GM19025 (cell line): ENCODE measurements at regions not wholly inside any gene's neighbourhood (a gene's known extent, or its start where the extent isn't known, plus 50 kb on each side); places are given as distances from the start of the nearest gene placed in this dataset.

Experiments
- ATAC-seq: cut with Tn5 transposase; IDR thresholded peaks from one replicate; pipeline ENCODE4 v1.9.1; 2021; ENCODE audit warnings: mild to moderate bottlenecking, low read depth, moderate library complexity; ENCODE audit not compliant: unreplicated experiment

- no peak for ATAC-seq
Observed at GRCh38 chr2:173797586-173798263, 167.4 kb downstream of the SP3 start.

DNA sequence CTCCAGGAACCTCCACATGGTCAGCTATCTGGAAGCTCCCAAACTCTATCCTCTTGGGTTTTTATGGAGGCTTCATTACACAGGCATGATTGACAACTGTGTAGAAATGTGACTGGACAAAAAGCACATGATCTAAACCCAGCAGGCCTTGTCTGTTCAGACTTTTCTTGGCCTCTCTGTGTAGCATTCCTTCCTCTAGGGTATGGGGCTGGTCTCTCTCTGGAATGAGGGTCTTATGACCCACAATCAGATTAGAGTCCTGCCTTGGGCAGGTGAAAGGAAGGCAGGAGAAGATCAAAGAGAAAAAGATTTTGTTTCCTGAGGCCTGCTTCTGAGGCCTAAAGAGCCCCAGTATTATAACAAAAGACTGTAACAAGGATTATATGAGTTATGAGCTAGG lies 162.7 kb downstream of the SP3 start:
- no peak for ATAC-seq

- no peak for ATAC-seq
Observed at GRCh38 chr2:173803449-173803848, 161.7 kb downstream of the SP3 start.

GRCh38 chr2:173806761-173807160 lies 158.4 kb downstream of the SP3 start:
- ATAC-seq, result no peak

- ATAC-seq, result no peak
Observed at GRCh38 chr2:173808718-173809117, 156.5 kb downstream of the SP3 start.

DNA sequence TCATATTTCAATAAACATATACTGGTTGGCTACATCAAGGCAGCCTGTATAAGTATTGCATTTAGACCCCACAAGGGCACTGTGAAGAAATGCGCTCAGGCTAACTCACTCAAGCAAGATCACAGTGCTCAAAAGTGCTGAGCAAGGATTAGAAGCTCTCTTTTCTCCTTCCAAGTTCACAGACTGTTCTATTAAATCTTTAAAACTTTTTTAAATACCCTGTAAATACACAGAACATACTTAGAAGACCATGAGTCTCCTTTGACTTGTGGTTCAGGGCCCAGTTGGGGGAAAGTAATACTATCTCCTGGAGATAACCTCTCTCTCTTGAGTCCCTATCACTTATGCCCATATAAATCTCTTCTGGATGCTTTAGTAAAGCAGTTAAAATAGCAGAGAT lies 152.9 kb downstream of the SP3 start:
- ATAC-seq, result no peak

DNA sequence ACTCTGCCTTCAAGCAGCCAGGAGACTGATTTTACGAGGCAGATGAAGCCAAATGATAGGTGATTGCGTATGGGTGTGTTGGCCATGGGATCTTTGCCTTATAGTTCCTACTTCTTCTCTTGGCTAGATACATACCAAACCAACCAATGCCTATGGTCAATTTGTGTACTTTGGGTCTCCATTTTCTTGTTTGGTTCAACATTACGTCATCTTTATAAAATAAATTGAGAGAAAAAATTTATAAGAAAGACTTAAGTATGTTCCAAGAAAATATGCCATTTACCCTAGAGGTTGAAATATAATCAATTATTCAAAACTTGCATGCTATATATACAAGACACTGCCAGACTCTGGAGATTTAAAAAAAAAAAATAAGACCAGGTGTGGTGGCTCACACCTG lies 150.9 kb downstream of the SP3 start:
- ATAC-seq, result no peak

- no peak for ATAC-seq
Observed at GRCh38 chr2:173815772-173816171, 149.4 kb downstream of the SP3 start.

DNA sequence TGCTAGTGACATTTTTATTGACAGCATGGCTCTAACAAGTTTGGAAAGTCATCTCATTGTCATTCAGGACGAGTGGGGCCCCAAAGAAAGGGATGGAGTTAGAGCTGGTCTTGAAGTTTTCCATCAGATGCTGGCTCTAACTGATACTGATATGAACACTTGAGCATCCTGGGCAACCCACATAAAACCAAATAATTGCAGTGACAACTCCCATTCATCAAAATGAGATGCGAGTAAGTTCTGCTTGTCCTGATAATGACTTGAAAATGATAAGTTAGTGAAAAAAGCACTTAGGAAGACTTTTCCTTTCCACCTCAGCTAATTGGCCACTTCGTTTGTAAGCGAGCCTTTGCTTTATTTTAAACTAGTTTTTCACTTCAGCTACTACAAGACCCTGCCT lies 147.6 kb downstream of the SP3 start:
- no peak for ATAC-seq

DNA sequence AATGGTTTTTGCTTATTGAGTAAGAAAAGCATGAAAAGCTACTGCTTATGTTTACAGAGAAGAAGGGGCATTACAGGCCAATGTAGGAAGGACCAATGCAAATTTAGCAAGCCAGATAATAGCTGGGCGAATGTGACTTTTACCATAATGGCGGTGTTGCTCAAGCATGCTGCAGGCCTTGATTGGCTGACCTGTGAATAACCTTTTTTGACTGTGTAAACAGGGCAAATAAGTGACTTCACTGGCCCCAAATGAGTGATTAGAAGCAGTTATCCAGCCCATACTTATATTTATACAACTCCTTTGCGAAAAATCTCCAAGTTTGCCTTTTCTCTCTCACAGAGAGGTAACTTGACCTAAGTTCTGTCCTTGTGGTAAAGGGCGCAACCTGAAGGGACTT lies 146.9 kb downstream of the SP3 start:
- ATAC-seq, result no peak

DNA sequence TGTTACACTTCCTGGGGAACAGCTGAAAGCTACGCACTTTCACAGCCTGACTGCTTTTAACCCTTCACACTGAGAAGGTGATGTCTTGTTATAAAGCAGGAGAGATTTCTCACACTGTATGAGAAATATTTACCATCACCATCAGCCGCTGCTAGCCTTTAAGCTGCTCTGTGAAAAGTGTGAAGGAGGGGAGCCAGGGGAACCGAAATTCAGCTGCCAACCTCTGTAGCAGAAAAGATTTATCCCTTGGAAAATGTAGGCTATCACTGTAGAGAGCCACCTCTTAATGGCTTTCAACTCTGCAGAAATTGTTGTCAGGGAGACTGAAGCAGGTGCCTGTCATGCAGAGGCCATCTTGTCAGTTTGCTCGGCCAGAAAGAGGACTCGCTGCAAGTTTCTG lies 145.3 kb downstream of the SP3 start:
- no peak for ATAC-seq

DNA sequence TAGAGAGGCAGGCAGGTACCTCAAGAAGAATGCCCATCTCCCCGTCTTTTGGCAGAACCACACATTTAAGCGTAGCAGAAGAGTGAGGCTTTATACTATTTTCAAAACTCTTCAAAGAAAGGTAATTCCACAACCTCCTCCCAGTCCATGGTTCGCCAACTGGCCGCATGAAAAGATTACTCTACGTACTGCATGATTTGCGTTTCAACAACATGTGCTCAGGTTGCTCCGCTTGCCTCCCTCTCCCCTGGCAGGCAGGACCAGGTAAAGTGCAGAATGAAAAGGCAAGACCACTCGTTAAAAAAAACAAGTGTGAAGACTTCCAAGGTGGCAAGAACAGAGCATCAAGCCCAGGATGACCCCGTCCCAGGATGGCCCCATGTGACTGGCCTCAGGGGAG lies 143.7 kb downstream of the SP3 start:
- ATAC-seq, result no peak

DNA sequence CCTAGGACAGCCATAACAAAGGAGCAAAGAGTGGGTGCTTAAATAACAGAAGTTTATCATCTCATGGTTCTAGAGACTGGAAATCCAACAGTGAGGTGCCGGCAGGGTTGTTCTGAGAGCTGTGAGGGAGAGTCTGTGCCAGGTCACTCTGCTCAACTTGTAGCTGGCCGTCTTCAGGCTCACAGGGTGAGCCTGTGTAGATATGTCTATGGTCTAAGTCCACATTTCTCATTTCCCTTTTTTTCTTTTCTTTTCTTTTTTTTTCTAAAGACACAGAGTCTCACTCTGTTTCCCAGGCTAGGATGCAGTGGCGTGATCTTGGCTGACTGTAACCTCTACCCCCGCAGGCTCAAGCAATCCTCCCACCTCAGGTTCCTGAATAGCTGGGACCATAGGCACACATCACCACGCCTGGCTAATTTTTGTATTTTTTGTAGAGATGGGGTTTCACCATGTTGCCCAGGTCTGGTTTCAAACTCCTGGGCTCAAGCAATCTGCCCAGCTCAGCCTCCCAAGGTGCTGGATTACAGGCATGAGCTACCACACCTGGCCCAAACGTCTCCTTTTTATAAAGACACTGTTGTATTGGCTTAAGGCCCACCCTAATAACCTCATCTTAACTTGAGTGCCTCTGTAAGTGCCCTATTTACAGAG lies 142.2 kb downstream of the SP3 start:
- ATAC-seq, result no peak

GRCh38 chr2:173823543-173823939 lies 141.6 kb downstream of the SP3 start:
- ATAC-seq, result no peak

DNA sequence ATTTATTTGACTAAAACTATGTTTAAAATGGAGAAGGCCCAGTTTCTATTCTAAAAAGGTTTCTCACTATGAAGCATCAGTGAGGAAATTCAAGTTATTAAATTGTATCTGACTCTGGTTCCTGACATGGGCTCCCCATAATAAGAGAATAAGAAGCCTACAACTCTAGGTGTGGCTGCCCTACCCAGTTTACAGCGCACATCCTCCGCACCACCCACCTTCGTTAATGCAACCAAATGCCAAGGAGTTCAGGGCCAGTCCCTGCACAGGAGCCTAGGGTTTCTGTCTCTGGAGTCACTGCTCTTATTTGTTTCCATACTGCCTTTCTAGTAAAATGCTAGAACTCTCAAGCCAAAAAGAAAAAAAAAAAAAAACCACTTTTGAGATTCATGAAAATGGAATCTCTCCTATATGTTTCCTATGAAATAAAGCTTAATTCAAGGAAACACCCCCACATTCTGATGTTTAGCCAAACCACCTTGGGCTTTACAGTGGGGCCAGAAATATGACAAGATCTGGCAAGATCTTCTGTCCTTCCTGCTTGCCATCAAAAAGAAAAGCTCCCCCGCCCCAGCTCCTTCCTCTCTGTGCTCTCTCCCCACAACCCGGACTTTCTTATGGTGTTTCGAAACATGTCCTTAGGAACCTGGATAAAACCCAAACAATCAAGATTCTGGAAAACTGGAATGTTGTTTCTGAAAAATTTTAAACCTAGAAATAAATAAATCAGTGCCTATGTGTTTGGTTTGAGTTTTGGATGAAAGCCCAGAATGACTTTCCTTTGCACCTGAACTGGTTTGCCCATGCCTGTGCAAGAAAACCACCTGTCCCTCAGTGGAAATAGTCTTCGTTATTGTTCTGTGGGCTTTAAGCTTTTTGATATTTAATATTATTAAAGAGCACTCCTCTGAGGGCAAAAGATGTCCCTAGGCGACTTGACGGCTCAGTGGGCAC lies 136.7 kb downstream of the SP3 start:
- ATAC-seq, result no peak

GRCh38 chr2:173829727-173830126 lies 135.4 kb downstream of the SP3 start:
- no peak for ATAC-seq

DNA sequence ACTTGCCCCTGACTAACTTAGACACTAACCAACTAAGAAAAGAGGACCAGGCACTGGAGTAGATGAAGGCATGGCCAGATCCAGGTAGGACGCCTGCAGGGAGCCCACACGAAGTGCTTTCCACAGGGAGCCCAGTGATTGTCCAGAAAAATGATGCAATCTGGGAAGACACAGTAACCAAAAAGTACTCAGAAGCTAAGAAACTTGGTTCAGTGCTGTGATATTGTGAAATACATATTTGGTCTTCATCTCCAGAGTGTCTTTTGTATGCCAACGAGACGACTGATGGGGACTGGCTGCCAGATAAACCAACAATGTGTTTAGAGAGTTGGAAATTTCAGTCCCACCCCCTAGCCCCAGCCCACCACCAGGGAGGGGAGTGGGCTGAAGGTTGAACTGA lies 135.0 kb downstream of the SP3 start:
- no peak for ATAC-seq

- ATAC-seq, result no peak
Observed at GRCh38 chr2:173831312-173832229, 133.6 kb downstream of the SP3 start.

GRCh38 chr2:173834141-173834540 lies 131.0 kb downstream of the SP3 start:
- ATAC-seq, result no peak

- ATAC-seq, result no peak
Observed at GRCh38 chr2:173835726-173836125, 129.4 kb downstream of the SP3 start.
